Fibroblast of lung (primary cell): ENCODE measurements at regions not wholly inside any gene's neighbourhood (a gene's known extent, or its start where the extent isn't known, plus 50 kb on each side); places are given as distances from the start of the nearest gene placed in this dataset.

ENCODE experiments used
- DNase-seq, 2 donors: peaks; one replicate each; pipeline versions ENCODE4 v3.0.0 to v3.0.0-alpha.2; 2010; ENCODE audit warnings: low read depth in 2 of 2
- H2AFZ ChIP-seq: 2 replicates; pipeline ENCODE4 v1.5.1; 2012; ENCODE audit warnings: low read length, control low read depth, inconsistent platforms
- H3K27ac ChIP-seq: 2 replicates; pipeline ENCODE4 v1.5.1; 2011; ENCODE audit warnings: low read length, control low read depth; ENCODE audit not compliant: insufficient read depth
- H3K27me3 ChIP-seq: 2 replicates; pipeline ENCODE4 v1.5.1; 2011; ENCODE audit warnings: mild to moderate bottlenecking, low read length; ENCODE audit not compliant: control insufficient read depth, insufficient read depth
- H3K36me3 ChIP-seq: 2 replicates; pipeline ENCODE4 v1.5.1; 2011; ENCODE audit warnings: low read length; ENCODE audit not compliant: control insufficient read depth, insufficient read depth
- H3K4me1 ChIP-seq: 2 replicates; pipeline ENCODE4 v1.5.1; 2011; ENCODE audit warnings: low read length; ENCODE audit not compliant: control insufficient read depth, insufficient read depth; ENCODE audit errors: extremely low read depth
- H3K4me2 ChIP-seq: 2 replicates; pipeline ENCODE4 v1.5.1; 2011; ENCODE audit warnings: low read length, control low read depth; ENCODE audit not compliant: insufficient read depth; ENCODE audit errors: extremely low read depth
- H3K4me3 ChIP-seq, 4 experiments: fragments of 200-600 bp in 1 of 4; sonication (generic) in 1 of 4; replicated peaks in 1 of 4; 2 replicates each; pipeline ENCODE4 v1.5.1; 2011 to 2016; ENCODE audit warnings: low read length in 4 of 4, low read depth in 3 of 4, mild to moderate bottlenecking in 3 of 4, control low read depth in 2 of 4, inconsistent platforms in 1 of 4, mixed read lengths in 1 of 4; ENCODE audit not compliant: insufficient read depth in 1 of 4; ENCODE audit errors: control extremely low read depth in 1 of 4
- H3K79me2 ChIP-seq: 2 replicates; pipeline ENCODE4 v1.5.1; 2012; ENCODE audit warnings: mild to moderate bottlenecking, low read length, inconsistent platforms; ENCODE audit not compliant: control insufficient read depth, insufficient read depth
- H3K9ac ChIP-seq: 2 replicates; pipeline ENCODE4 v1.5.1; 2011; ENCODE audit warnings: mild to moderate bottlenecking, low read length, control low read depth; ENCODE audit not compliant: insufficient read depth
- H3K9me3 ChIP-seq: 2 replicates; pipeline ENCODE4 v1.5.1; 2012; ENCODE audit warnings: low read depth, low read length; ENCODE audit not compliant: control insufficient read depth, insufficient read depth
- H4K20me1 ChIP-seq: 2 replicates; pipeline ENCODE4 v1.5.1; 2011; ENCODE audit warnings: low read length; ENCODE audit not compliant: control insufficient read depth, insufficient read depth; ENCODE audit errors: extremely low read depth
- EZH2 ChIP-seq: IDR thresholded peaks from 2 replicates; pipeline ENCODE4 v1.5.1; 2012; ENCODE audit warnings: low read length, control low read depth, mild to moderate bottlenecking; ENCODE audit errors: missing control alignments
- TF ChIP-seq, protein P1 (sequence below), 2 donors: IDR thresholded peaks in 1 of 2; conservative IDR thresholded peaks in 1 of 2; 1 replicate in 1 of 2; 2 replicates in 1 of 2; pipeline ENCODE4 v1.5.1; 2011 to 2012; ENCODE audit warnings: low read length in 2 of 2, control low read depth in 1 of 2, inconsistent platforms in 1 of 2, low read depth in 1 of 2, mild to moderate bottlenecking in 1 of 2

DNA sequence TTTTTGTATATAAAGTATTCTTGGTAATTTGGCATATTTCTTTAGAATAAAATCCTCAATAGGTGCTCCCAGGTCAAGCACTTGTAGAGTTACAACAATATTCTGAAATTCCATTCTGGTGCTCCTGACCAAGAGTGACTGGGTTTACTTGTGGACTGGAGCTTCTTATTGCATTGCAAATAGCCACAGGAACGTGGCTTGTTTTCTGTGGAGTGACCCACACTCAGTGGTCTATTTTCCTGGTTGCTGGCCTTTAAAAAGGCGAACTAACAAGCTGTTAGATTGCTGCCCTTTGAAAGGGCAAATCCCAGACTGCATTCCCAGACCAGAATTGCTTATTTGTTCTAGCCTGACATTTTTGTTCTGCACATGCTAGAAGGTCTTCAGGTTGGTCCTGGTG lies 658.8 kb upstream of the GOT2 start:
- no peaks in the 10 kb centered on the region for H3K9me3 ChIP-seq
- H3K27ac ChIP-seq, result no peak overlapping the region
- TF ChIP-seq, protein P1, sequence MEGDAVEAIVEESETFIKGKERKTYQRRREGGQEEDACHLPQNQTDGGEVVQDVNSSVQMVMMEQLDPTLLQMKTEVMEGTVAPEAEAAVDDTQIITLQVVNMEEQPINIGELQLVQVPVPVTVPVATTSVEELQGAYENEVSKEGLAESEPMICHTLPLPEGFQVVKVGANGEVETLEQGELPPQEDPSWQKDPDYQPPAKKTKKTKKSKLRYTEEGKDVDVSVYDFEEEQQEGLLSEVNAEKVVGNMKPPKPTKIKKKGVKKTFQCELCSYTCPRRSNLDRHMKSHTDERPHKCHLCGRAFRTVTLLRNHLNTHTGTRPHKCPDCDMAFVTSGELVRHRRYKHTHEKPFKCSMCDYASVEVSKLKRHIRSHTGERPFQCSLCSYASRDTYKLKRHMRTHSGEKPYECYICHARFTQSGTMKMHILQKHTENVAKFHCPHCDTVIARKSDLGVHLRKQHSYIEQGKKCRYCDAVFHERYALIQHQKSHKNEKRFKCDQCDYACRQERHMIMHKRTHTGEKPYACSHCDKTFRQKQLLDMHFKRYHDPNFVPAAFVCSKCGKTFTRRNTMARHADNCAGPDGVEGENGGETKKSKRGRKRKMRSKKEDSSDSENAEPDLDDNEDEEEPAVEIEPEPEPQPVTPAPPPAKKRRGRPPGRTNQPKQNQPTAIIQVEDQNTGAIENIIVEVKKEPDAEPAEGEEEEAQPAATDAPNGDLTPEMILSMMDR (conservative IDR thresholded peaks at IDR 0.05 in 1 of 2, IDR thresholded peaks at IDR 0.05 in 1 of 2; ENCODE audit: low read depth in 1 of 2, low read length in 2 of 2), result no peak
- no peak for TF ChIP-seq EZH2
- peak in 1 of 2 donors; percentile 85 for DNase-seq
- H3K4me1 ChIP-seq, result no peaks in the 10 kb centered on the region
- H3K36me3 ChIP-seq, result no peaks in the 10 kb centered on the region
- no peak overlapping the region for H2AFZ ChIP-seq
- H3K9ac ChIP-seq, result no peak overlapping the region
- H3K4me2 ChIP-seq, result no peak overlapping the region
- no peaks in the 10 kb centered on the region for H3K79me2 ChIP-seq
- H3K4me3 ChIP-seq, result no peak overlapping the region
- H3K27me3 ChIP-seq, result no peaks in the 10 kb centered on the region
- H4K20me1 ChIP-seq, result no peaks in the 10 kb centered on the region

DNA sequence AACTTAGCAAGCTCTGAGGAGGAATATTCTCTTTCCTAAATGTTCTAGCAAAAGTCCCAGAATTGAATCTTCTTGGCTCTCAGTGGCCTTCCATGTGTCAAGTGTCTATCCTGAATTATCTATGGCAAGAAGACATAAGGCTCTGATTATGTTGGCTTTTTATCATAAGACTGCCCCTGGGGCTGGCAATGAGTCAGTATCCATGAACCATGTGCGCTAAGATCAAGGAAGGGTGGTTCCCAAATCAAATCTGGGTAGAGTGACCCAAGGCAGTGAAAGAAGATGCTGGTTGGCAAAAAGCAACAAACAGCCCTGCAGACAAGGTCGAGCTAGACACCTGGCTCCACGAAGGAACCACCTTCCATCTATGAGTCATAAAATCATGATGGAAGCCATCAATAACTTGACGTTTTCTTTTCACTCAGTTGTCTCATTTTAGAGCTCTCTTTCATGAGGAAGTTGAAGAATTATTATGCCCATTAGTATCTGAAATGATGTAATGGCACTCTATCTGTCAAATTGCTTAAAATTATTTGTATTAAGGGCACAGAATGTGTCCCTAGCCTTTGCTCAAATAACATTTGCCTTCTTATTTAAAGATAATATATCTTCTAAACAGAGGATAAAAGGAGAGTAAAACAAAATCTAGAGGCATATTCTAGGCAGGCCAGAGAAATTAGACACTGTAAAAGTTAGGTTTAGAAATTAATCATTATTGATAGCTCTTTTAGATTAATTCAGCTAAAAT lies 657.7 kb upstream of the GOT2 start:
- Histone ChIP-seq H3K9ac (no peak overlapping the region), H3K36me3 (no peaks in the 10 kb centered on the region), H3K27me3 (no peaks in the 10 kb centered on the region), H3K79me2 (no peaks in the 10 kb centered on the region), H3K4me2 (no peak overlapping the region), H3K4me1 (no peaks in the 10 kb centered on the region), H2AFZ (no peak overlapping the region), H3K4me3 (no peak overlapping the region), H4K20me1 (no peaks in the 10 kb centered on the region), H3K9me3 (no peaks in the 10 kb centered on the region), H3K27ac (no peak overlapping the region)
- TF ChIP-seq, protein P1 (conservative IDR thresholded peaks at IDR 0.05 in 1 of 2, IDR thresholded peaks at IDR 0.05 in 1 of 2; ENCODE audit: low read depth in 1 of 2, low read length in 2 of 2), result no peak
- DNase-seq, result no peak

DNA sequence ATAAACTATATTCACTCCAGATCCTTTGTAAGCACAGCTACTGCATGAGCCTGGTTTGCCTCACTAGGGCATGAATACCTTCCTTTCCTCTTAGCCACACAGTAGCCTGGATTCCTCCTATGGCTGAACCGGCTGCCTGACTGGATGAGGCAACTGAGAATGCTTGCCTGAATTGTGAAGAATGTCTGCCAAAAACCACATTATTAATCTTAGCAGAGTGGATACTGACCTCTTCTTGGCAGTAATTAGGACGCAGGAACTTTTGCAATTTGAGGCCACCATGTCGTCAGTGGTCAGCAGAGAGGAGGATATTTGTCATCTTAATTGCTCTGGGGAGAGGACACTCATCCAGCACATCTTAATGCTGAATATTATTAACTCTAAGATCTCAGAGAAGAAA lies 651.8 kb upstream of the GOT2 start:
- no peak overlapping the region for H2AFZ ChIP-seq
- H3K4me2 ChIP-seq, result no peak overlapping the region

More for the DNA sequence above, 651.8 kb upstream of the GOT2 start:
- Histone ChIP-seq H3K27me3 (no peaks in the 10 kb centered on the region), H3K36me3 (no peaks in the 10 kb centered on the region), H3K9ac (no peak overlapping the region), H3K27ac (no peak overlapping the region), H3K4me3 (no peak overlapping the region), H3K9me3 (no peaks in the 10 kb centered on the region), H4K20me1 (no peaks in the 10 kb centered on the region), H3K79me2 (no peaks in the 10 kb centered on the region), H3K4me1 (no peaks in the 10 kb centered on the region)
- peak; percentile 95 to 98 for DNase-seq
- TF ChIP-seq, protein P1 (conservative IDR thresholded peaks at IDR 0.05 in 1 of 2, IDR thresholded peaks at IDR 0.05 in 1 of 2; ENCODE audit: low read depth in 1 of 2, low read length in 2 of 2), result no peak
- TF ChIP-seq EZH2, result no peak
